ENCODE measurements at regions not wholly inside any gene's neighbourhood (a gene's known extent, or its start where the extent isn't known, plus 50 kb on each side); places are given as distances from the start of the nearest gene placed in this dataset.

GRCh38 chr12:84089356-84089755 lies 823.2 kb downstream of the SLC6A15 start:
- no peak for DNase-seq (ENCODE audit: low read depth)
- no peak for TF ChIP-seq CTCF (conservative IDR thresholded peaks at IDR 0.05; ENCODE audit: low read depth, low read length)
- no peak overlapping the region for H3K4me3 ChIP-seq (ENCODE audit: low read depth, low read length)

GRCh38 chr12:84085046-84085445 lies 827.6 kb downstream of the SLC6A15 start:
- DNase-seq (ENCODE audit: low read depth): no peak
- H3K4me3 ChIP-seq (ENCODE audit: low read depth, low read length): no peak overlapping the region
- no peak for TF ChIP-seq CTCF (conservative IDR thresholded peaks at IDR 0.05; ENCODE audit: low read depth, low read length)

GRCh38 chr12:84079626-84080025 lies 833.0 kb downstream of the SLC6A15 start:
- no peak for DNase-seq (ENCODE audit: low read depth)
- TF ChIP-seq CTCF (conservative IDR thresholded peaks at IDR 0.05; ENCODE audit: low read depth, low read length): no peak
- no peak overlapping the region for H3K4me3 ChIP-seq (ENCODE audit: low read depth, low read length)

GRCh38 chr12:84077679-84078078 lies 834.9 kb downstream of the SLC6A15 start:
- DNase-seq (ENCODE audit: low read depth): no peak
- no peak overlapping the region for H3K4me3 ChIP-seq (ENCODE audit: low read depth, low read length)
- no peak for TF ChIP-seq CTCF (conservative IDR thresholded peaks at IDR 0.05; ENCODE audit: low read depth, low read length)

GRCh38 chr12:84075991-84076390 lies 836.6 kb downstream of the SLC6A15 start:
- DNase-seq (ENCODE audit: low read depth): no peak
- TF ChIP-seq CTCF (conservative IDR thresholded peaks at IDR 0.05; ENCODE audit: low read depth, low read length): no peak
- no peak overlapping the region for H3K4me3 ChIP-seq (ENCODE audit: low read depth, low read length)

- no peak for TF ChIP-seq CTCF (conservative IDR thresholded peaks at IDR 0.05; ENCODE audit: low read depth, low read length)
- H3K4me3 ChIP-seq (ENCODE audit: low read depth, low read length): no peak overlapping the region
- no peak for DNase-seq (ENCODE audit: low read depth)
Measured at GRCh38 chr12:84073401-84073800, 839.2 kb downstream of the SLC6A15 start.

GRCh38 chr12:84072961-84073360 lies 839.6 kb downstream of the SLC6A15 start:
- H3K4me3 ChIP-seq (ENCODE audit: low read depth, low read length): no peak overlapping the region
- DNase-seq (ENCODE audit: low read depth): no peak
- TF ChIP-seq CTCF (conservative IDR thresholded peaks at IDR 0.05; ENCODE audit: low read depth, low read length): no peak

All from epithelial cell of proximal tubule (primary cell).